ENCODE measurements at regions not wholly inside any gene's neighbourhood (a gene's known extent, or its start where the extent isn't known, plus 50 kb on each side); places are given as distances from the start of the nearest gene placed in this dataset.

GRCh38 chr12:76707772-76708171, 56.1 kb upstream of the ZDHHC17 start:
- H3K4me1 Mint-ChIP-seq: peaks cover 15% of the 10 kb centered on the region
- H3K4me3 Mint-ChIP-seq: no peak overlapping the region
- no peaks in the 10 kb centered on the region for H3K36me3 Mint-ChIP-seq (ENCODE audit: low read depth)
- H3K27me3 Mint-ChIP-seq (ENCODE audit: low read depth): no peaks in the 10 kb centered on the region
- H3K27ac Mint-ChIP-seq: peak overlapping the region in 1 of 3 experiments; percentile 46
- H3K9me3 Mint-ChIP-seq: no peaks in the 10 kb centered on the region
- no peak for TF ChIP-seq CTCF (IDR thresholded peaks at IDR 0.05; ENCODE audit: unreplicated experiment in 3 of 3)

GRCh38 chr12:76708296-76708695, 55.6 kb upstream of the ZDHHC17 start:
- no peaks in the 10 kb centered on the region for H3K9me3 Mint-ChIP-seq
- H3K27ac Mint-ChIP-seq: peak overlapping the region in 1 of 3 experiments; percentile 14
- no peak for TF ChIP-seq CTCF (IDR thresholded peaks at IDR 0.05; ENCODE audit: unreplicated experiment in 3 of 3)
- no peaks in the 10 kb centered on the region for H3K27me3 Mint-ChIP-seq (ENCODE audit: low read depth)
- H3K4me3 Mint-ChIP-seq: no peak overlapping the region
- H3K36me3 Mint-ChIP-seq (ENCODE audit: low read depth): no peaks in the 10 kb centered on the region
- H3K4me1 Mint-ChIP-seq: peaks cover 15% of the 10 kb centered on the region

- Mint-ChIP-seq H3K27me3 (ENCODE audit: low read depth) (no peaks in the 10 kb centered on the region), H3K4me3 (no peak overlapping the region), H3K36me3 (ENCODE audit: low read depth) (no peaks in the 10 kb centered on the region), H3K27ac (no peak overlapping the region), H3K4me1 (peaks cover 7% of the 10 kb centered on the region), H3K9me3 (no peaks in the 10 kb centered on the region)
- TF ChIP-seq CTCF (IDR thresholded peaks at IDR 0.05; ENCODE audit: unreplicated experiment in 3 of 3): no peak
Observed at GRCh38 chr12:76711241-76711640, 52.7 kb upstream of the ZDHHC17 start.

- H3K27ac Mint-ChIP-seq: no peak overlapping the region
- H3K9me3 Mint-ChIP-seq: no peaks in the 10 kb centered on the region
- TF ChIP-seq CTCF (IDR thresholded peaks at IDR 0.05; ENCODE audit: unreplicated experiment in 3 of 3): no peak
- no peaks in the 10 kb centered on the region for H3K27me3 Mint-ChIP-seq (ENCODE audit: low read depth)
- H3K4me1 Mint-ChIP-seq: peaks cover 5% of the 10 kb centered on the region
- H3K4me3 Mint-ChIP-seq: no peak overlapping the region
- H3K36me3 Mint-ChIP-seq (ENCODE audit: low read depth): no peaks in the 10 kb centered on the region
Observed at GRCh38 chr12:76713130-76713529, 50.8 kb upstream of the ZDHHC17 start.

- no peak overlapping the region for H3K4me3 Mint-ChIP-seq
- no peak overlapping the region for H3K27ac Mint-ChIP-seq
- no peaks in the 10 kb centered on the region for H3K9me3 Mint-ChIP-seq
- H3K36me3 Mint-ChIP-seq (ENCODE audit: low read depth): no peaks in the 10 kb centered on the region
- H3K4me1 Mint-ChIP-seq: no peaks in the 10 kb centered on the region
- H3K27me3 Mint-ChIP-seq (ENCODE audit: low read depth): no peaks in the 10 kb centered on the region
- no peak for TF ChIP-seq CTCF (IDR thresholded peaks at IDR 0.05; ENCODE audit: unreplicated experiment in 3 of 3)
Observed at GRCh38 chr12:76713986-76714385, 49.9 kb upstream of the ZDHHC17 start.
